K562 (cell line): ENCODE measurements at regions not wholly inside any gene's neighbourhood (a gene's known extent, or its start where the extent isn't known, plus 50 kb on each side); places are given as distances from the start of the nearest gene placed in this dataset.

Experiments
- BDP1 ChIP-seq: IDR thresholded peaks from 3 replicates; pipeline ENCODE4 v1.6.1; 2011; ENCODE audit not compliant: insufficient read length, insufficient read depth
- EP300 ChIP-seq: IDR thresholded peaks from 2 replicates; pipeline ENCODE4 v1.6.1; 2012; ENCODE audit warnings: low read length, improper control_type of control experiment
- FOXP1 ChIP-seq: sonication (generic); formaldehyde crosslinking; IDR thresholded peaks from 2 replicates; pipeline ENCODE4 v1.8.0; 2022; ENCODE audit warnings: mild to moderate bottlenecking, missing genetic modification reagents
- GATAD2B ChIP-seq: fragments of 450-650 bp; IDR thresholded peaks from 2 replicates; pipeline ENCODE4 v1.6.1; 2017; ENCODE audit warnings: mild to moderate bottlenecking, borderline replicate concordance
- HDAC3 ChIP-seq: fragments of 450-650 bp; IDR thresholded peaks from 2 replicates; pipeline ENCODE4 v1.6.1; 2018; ENCODE audit warnings: borderline replicate concordance, mild to moderate bottlenecking, moderate library complexity; ENCODE audit not compliant: partially characterized antibody
- JUND ChIP-seq, 2 experiments: IDR thresholded peaks; 2 replicates in 1 of 2; 3 replicates in 1 of 2; pipeline ENCODE4 v1.6.1; 2011; ENCODE audit warnings: borderline replicate concordance in 2 of 2, low read depth in 2 of 2, low read length in 2 of 2, improper control_type of control experiment in 1 of 2, missing biosample characterization in 1 of 2, missing genetic modification characterization in 1 of 2, missing genetic modification reagents in 1 of 2
- KDM5B ChIP-seq: fragments of 200-600 bp; sonication (generic); IDR thresholded peaks from 2 replicates; pipeline ENCODE4 v1.6.1; 2012; ENCODE audit warnings: low read depth, mild to moderate bottlenecking, moderate library complexity, low read length, control low read depth, inconsistent platforms; ENCODE audit not compliant: insufficient replicate concordance
- KLF10 ChIP-seq: fragments of 250-450 bp; sonication (Bioruptor Pico); IDR thresholded peaks from 2 replicates; pipeline ENCODE4 v1.6.1; 2021; ENCODE audit warnings: matching md5 sums
- NR2C1 ChIP-seq, 2 experiments: fragments of 450-650 bp; IDR thresholded peaks; 2 replicates each; pipeline ENCODE4 v1.6.1; 2017; ENCODE audit warnings: mild to moderate bottlenecking in 2 of 2, antibody characterized with exemption in 1 of 2, inconsistent platforms in 1 of 2, missing compliant biosample characterization in 1 of 2, missing genetic modification characterization in 1 of 2
- NR2F6 ChIP-seq: fragments of 450-650 bp; formaldehyde crosslinking; IDR thresholded peaks from 2 replicates; pipeline ENCODE4 v1.4.0; 2020; ENCODE audit warnings: mild to moderate bottlenecking
- STAT5B ChIP-seq: fragments of 250-450 bp; sonication (Bioruptor Pico); IDR thresholded peaks from 2 replicates; pipeline ENCODE4 v1.8.0; 2021; ENCODE audit warnings: mild to moderate bottlenecking, inconsistent platforms
- TBP ChIP-seq: optimal IDR thresholded peaks from 2 replicates; pipeline ENCODE3; 2011; ENCODE audit warnings: low read depth, low read length, improper control_type of control experiment
- ZNF12 ChIP-seq: sonication (generic); formaldehyde crosslinking; IDR thresholded peaks from 2 replicates; pipeline ENCODE4 v1.4.0; 2020; ENCODE audit warnings: mild to moderate bottlenecking, missing genetic modification reagents
- ZNF175 ChIP-seq: fragments of 200-800 bp; sonication (Bioruptor generic); IDR thresholded peaks from 2 replicates; pipeline ENCODE4 v1.6.1; 2016; ENCODE audit warnings: low read depth, mild to moderate bottlenecking, missing genetic modification characterization, missing compliant biosample characterization
- TF ChIP-seq, protein P1 (sequence below): fragments of 450-650 bp; formaldehyde crosslinking; IDR thresholded peaks from 2 replicates; pipeline ENCODE4 v1.4.0; 2020; ENCODE audit warnings: mild to moderate bottlenecking, moderate library complexity
- TF ChIP-seq, protein P2 (sequence below): sonication (generic); formaldehyde crosslinking; IDR thresholded peaks from 2 replicates; pipeline ENCODE4 v1.8.0; 2022; ENCODE audit warnings: mild to moderate bottlenecking, missing genetic modification reagents
- TF ChIP-seq, protein P3 (sequence below): sonication (generic); formaldehyde crosslinking; IDR thresholded peaks from 2 replicates; pipeline ENCODE4 v1.9.0; 2022; ENCODE audit warnings: mild to moderate bottlenecking, missing genetic modification reagents
- TF ChIP-seq, protein P4 (sequence below): fragments of 250-450 bp; sonication (Bioruptor Pico); IDR thresholded peaks from 2 replicates; pipeline ENCODE4 v1.5.0; 2021; ENCODE audit warnings: mild to moderate bottlenecking, borderline replicate concordance
- TF ChIP-seq, protein P5 (sequence below): fragments of 250-450 bp; sonication (Bioruptor Pico); IDR thresholded peaks from 2 replicates; pipeline ENCODE4 v1.5.0; 2021

DNA sequence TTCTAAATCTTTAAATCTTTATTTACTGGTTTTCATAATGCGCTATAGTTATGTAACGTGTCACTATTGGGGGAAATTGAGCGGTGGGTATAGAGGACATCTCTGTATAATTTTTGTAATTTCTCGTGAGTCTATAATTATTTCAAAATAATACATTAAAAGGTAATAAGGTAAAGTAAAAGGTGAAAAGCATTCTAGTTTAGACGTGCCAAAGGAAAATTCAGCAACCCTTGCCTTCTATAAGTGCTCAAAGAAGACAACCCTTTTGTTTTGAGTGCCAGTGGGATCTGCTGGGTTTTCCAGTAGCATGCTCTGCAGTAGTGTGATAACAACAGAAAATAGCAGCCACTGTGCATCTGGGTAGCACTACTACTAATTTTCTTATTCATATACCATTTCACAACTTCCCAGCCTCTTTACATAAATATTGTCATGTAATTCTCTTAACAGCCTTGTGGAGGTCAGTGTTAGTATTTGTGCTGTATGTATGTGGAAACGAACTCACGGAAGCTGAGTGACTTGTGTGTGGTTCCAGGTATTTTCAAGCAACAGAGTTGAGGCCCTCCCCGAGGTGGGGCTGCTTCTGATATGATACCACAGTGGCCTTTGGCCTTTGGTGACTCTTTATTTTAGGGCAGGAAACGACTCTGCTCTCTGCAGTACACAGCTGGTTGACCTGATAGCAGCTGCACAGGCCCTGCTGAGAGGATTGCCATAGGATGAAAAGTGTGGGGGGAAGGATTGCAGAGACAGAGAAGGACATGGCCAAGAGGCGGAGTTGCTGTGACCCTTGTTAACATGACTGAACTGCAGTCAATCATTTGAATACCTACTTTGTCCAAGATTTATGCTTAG is 104.5 kb downstream of the TDRD15 start (continued):
- peak; percentile 40 for TF ChIP-seq HDAC3
- TF ChIP-seq, protein P1, sequence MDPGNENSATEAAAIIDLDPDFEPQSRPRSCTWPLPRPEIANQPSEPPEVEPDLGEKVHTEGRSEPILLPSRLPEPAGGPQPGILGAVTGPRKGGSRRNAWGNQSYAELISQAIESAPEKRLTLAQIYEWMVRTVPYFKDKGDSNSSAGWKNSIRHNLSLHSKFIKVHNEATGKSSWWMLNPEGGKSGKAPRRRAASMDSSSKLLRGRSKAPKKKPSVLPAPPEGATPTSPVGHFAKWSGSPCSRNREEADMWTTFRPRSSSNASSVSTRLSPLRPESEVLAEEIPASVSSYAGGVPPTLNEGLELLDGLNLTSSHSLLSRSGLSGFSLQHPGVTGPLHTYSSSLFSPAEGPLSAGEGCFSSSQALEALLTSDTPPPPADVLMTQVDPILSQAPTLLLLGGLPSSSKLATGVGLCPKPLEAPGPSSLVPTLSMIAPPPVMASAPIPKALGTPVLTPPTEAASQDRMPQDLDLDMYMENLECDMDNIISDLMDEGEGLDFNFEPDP = no peak
- TF ChIP-seq GATAD2B = no peak
- no peak for TF ChIP-seq FOXP1 (CRISPR knock-in tag)
- no peak for TF ChIP-seq ZNF12 (CRISPR knock-in tag)
- TF ChIP-seq, protein P2, sequence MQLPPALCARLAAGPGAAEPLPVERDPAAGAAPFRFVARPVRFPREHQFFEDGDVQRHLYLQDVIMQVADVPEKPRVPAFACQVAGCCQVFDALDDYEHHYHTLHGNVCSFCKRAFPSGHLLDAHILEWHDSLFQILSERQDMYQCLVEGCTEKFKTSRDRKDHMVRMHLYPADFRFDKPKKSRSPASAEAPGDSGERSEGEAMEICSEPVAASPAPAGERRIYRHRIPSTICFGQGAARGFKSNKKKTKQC (CRISPR knock-in tag) = no peak
- 0 out of 2 replicates have a peak, but pooled peaks have one; percentile 66 for TF ChIP-seq NR2F6 (CRISPR knock-in tag)
- TF ChIP-seq, protein P3, sequence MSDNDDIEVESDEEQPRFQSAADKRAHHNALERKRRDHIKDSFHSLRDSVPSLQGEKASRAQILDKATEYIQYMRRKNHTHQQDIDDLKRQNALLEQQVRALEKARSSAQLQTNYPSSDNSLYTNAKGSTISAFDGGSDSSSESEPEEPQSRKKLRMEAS (CRISPR knock-in tag) = no peak
- TF ChIP-seq, protein P4, sequence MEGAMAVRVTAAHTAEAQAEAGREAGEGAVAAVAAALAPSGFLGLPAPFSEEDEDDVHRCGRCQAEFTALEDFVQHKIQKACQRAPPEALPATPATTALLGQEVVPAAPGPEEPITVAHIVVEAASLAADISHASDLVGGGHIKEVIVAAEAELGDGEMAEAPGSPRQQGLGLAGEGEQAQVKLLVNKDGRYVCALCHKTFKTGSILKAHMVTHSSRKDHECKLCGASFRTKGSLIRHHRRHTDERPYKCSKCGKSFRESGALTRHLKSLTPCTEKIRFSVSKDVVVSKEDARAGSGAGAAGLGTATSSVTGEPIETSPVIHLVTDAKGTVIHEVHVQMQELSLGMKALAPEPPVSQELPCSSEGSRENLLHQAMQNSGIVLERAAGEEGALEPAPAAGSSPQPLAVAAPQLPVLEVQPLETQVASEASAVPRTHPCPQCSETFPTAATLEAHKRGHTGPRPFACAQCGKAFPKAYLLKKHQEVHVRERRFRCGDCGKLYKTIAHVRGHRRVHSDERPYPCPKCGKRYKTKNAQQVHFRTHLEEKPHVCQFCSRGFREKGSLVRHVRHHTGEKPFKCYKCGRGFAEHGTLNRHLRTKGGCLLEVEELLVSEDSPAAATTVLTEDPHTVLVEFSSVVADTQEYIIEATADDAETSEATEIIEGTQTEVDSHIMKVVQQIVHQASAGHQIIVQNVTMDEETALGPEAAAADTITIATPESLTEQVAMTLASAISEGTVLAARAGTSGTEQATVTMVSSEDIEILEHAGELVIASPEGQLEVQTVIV (CRISPR knock-in tag) = no peak
- no peak for TF ChIP-seq KDM5B
- 0 out of 2 replicates have a peak, but pooled peaks have one; percentile 55 for TF ChIP-seq ZNF175 (CRISPR knock-in tag)
- TF ChIP-seq JUND (IDR thresholded peaks at IDR 0.05; ENCODE audit: borderline replicate concordance, low read depth, low read length) = peak; percentile 65
- peak; percentile 38; the same call in 1 of the 3 replicates for TF ChIP-seq JUND (tag; IDR thresholded peaks at IDR 0.05; ENCODE audit: borderline replicate concordance, low read depth, low read length)
- peak; percentile 39 for TF ChIP-seq TBP
- TF ChIP-seq KLF10 = no peak
- TF ChIP-seq NR2C1 (IDR thresholded peaks at IDR 0.05) = peak; percentile 86
- peak; percentile 92 for TF ChIP-seq NR2C1 (tag; IDR thresholded peaks at IDR 0.05)
- no peak for TF ChIP-seq STAT5B (CRISPR knock-in tag)
- TF ChIP-seq BDP1 = no peak
- TF ChIP-seq, protein P5, sequence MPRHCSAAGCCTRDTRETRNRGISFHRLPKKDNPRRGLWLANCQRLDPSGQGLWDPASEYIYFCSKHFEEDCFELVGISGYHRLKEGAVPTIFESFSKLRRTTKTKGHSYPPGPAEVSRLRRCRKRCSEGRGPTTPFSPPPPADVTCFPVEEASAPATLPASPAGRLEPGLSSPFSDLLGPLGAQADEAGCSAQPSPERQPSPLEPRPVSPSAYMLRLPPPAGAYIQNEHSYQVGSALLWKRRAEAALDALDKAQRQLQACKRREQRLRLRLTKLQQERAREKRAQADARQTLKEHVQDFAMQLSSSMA = no peak
- TF ChIP-seq EP300 = peak; percentile 88
